GM18499 (cell line): ENCODE measurements at regions not wholly inside any gene's neighbourhood (a gene's known extent, or its start where the extent isn't known, plus 50 kb on each side); places are given as distances from the start of the nearest gene placed in this dataset.
"Not testable (repeated sequence)": the region's sequence is repeated elsewhere in the genome, so short reads cannot be mapped to it uniquely, and the experiment has no call there.

Source experiments
- ATAC-seq: cut with Tn5 transposase; IDR thresholded peaks from one replicate; pipeline ENCODE4 v1.9.1; 2021; ENCODE audit warnings: moderate number of reproducible peaks; ENCODE audit not compliant: insufficient read depth, unreplicated experiment

- no peak for ATAC-seq
Observed at GRCh38 chr3:88744896-88745295, 362.5 kb upstream of the EPHA3 start.

GRCh38 chr3:88747145-88747544 lies 360.3 kb upstream of the EPHA3 start:
- not testable (repeated sequence) for ATAC-seq

GRCh38 chr3:88758676-88759075 lies 348.7 kb upstream of the EPHA3 start:
- no peak for ATAC-seq

GRCh38 chr3:88767746-88768145 lies 339.7 kb upstream of the EPHA3 start:
- no peak for ATAC-seq

GRCh38 chr3:88773766-88774165 lies 333.7 kb upstream of the EPHA3 start:
- no peak for ATAC-seq

GRCh38 chr3:88775026-88775690 lies 332.3 kb upstream of the EPHA3 start:
- ATAC-seq, result no peak

- no peak for ATAC-seq
Observed at GRCh38 chr3:88779482-88779881, 327.9 kb upstream of the EPHA3 start.

GRCh38 chr3:88784925-88785324 lies 322.5 kb upstream of the EPHA3 start:
- no peak for ATAC-seq

GRCh38 chr3:88785841-88786240 lies 321.6 kb upstream of the EPHA3 start:
- ATAC-seq, result no peak

- ATAC-seq, result no peak
Observed at GRCh38 chr3:88795503-88795902, 311.9 kb upstream of the EPHA3 start.

GRCh38 chr3:88807491-88808105 lies 299.8 kb upstream of the EPHA3 start:
- no peak for ATAC-seq

GRCh38 chr3:88809993-88810392 lies 297.4 kb upstream of the EPHA3 start:
- no peak for ATAC-seq

- ATAC-seq, result no peak
Observed at GRCh38 chr3:88810455-88810854, 297.0 kb upstream of the EPHA3 start.

- ATAC-seq, result no peak
Observed at GRCh38 chr3:88811096-88811495, 296.3 kb upstream of the EPHA3 start.

- no peak for ATAC-seq
Observed at GRCh38 chr3:88812576-88812975, 294.8 kb upstream of the EPHA3 start.

GRCh38 chr3:88816445-88816844 lies 291.0 kb upstream of the EPHA3 start:
- no peak for ATAC-seq

- ATAC-seq, result no peak
Observed at GRCh38 chr3:88824666-88825564, 282.5 kb upstream of the EPHA3 start.

GRCh38 chr3:88828466-88828865 lies 279.0 kb upstream of the EPHA3 start:
- ATAC-seq, result no peak

- no peak for ATAC-seq
Observed at GRCh38 chr3:88852606-88853005, 254.8 kb upstream of the EPHA3 start.

- ATAC-seq, result no peak
Observed at GRCh38 chr3:88863196-88863595, 244.2 kb upstream of the EPHA3 start.

- ATAC-seq, result no peak
Observed at GRCh38 chr3:88876724-88877123, 230.7 kb upstream of the EPHA3 start.
